HG02642 (cell line): ENCODE measurements at regions not wholly inside any gene's neighbourhood (a gene's known extent, or its start where the extent isn't known, plus 50 kb on each side); places are given as distances from the start of the nearest gene placed in this dataset.

Source experiments
- ATAC-seq: cut with Tn5 transposase; IDR thresholded peaks from one replicate; pipeline ENCODE4 v1.9.1; 2021; ENCODE audit warnings: mild to moderate bottlenecking; ENCODE audit not compliant: unreplicated experiment, poor library complexity

DNA sequence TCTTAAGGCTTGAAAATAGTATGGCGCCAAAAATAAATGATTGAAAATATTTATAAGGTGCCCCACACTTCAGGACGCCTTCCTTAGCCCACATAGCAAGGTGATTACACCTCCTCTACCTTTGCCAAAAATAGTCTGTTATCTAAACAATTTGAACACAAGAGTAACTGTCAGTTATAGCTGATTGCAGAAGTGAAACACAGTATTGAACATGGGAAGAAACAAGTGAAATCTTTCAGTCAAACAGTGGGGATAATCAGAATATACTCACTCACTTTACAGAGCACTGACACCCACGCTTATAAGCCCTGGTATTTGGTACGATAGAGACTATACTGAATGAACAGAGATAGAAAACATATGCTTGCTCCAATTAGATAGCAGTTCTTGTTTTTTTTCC is 203.1 kb downstream of the RAB38 start:
- ATAC-seq = peak; percentile 41

- no peak for ATAC-seq
Observed at GRCh38 chr11:87971354-87971753, 203.9 kb downstream of the RAB38 start.

DNA sequence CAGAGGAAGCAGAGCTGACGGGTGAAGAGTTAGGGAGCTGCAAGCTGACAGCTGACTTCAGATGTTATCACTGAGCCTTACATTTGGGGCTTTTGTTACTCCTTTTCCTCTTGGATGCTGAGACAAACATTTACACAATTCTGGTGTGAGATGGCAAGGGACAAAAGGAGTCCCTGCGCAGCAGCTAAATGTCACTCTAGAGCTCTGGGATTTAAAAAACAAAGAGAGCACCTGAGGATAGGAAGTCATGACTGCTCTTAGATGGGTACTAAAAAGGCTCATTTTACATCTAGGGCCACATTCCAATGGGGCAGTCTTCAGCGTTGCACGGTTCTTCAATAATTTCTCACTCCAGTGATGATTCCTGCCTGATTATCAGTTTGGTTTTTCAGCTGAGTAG is 204.5 kb downstream of the RAB38 start:
- ATAC-seq = no peak

- ATAC-seq = no peak
Observed at GRCh38 chr11:87967459-87967858, 207.8 kb downstream of the RAB38 start.

GRCh38 chr11:87966694-87967093 is 208.5 kb downstream of the RAB38 start:
- no peak for ATAC-seq

- ATAC-seq = no peak
Observed at GRCh38 chr11:87966216-87966615, 209.0 kb downstream of the RAB38 start.

DNA sequence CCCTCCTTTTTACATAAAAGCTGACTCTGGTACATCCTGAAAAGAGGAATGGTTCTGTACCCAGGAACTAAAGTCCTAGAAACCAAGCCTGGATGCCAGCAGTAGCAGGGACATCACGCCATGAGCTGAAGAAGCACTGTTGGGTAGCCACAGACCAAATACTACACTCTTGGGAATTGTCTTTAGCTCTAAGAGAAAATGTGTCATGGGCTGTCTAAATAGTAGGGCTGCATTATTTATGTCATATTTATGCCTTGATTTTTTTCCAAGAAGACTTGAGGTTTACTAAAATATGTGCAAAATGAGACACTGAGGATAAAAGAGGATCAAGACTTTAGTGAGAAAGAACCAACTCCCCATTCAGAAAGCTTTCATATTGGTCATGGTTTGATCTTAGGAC is 213.6 kb downstream of the RAB38 start:
- no peak for ATAC-seq

DNA sequence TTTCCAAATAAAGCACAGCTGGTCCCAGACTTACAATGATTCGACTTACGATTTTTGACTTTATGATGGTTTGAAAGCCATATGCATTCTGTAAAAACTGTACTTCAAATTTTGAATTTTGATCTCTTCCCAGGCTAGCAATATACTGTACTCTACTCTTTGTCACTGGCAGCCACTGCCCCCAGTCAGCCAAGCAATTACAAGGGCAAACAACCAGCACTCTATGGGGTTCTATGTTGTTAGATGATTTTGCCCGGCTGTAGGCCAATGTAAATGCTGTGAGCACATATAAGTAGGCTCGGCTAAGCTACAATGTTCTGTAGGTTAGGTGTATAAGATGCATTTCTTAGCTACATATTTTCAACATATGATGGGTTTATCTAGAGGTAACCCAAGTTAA is 217.3 kb downstream of the RAB38 start:
- ATAC-seq = no peak

DNA sequence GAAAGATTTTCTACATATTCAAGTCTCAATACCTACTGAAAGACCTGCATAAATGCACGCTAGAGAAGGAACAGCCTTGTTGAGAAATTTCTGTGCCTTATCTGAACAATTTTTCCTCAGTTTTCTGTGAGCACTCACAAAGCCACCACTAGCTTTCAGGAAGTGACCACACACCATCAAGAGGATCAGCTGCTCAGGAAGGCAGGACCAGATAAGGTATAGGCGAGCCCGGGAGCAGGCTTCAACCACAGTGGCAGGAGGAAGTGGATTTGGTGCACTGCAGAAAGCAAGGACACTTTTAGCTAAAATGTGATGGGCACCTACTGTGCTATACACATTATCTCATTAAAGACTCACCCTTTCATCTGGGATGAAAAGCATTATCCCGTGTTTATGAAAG is 220.8 kb downstream of the RAB38 start:
- no peak for ATAC-seq

- no peak for ATAC-seq
Observed at GRCh38 chr11:87942786-87943185, 232.5 kb downstream of the RAB38 start.

DNA sequence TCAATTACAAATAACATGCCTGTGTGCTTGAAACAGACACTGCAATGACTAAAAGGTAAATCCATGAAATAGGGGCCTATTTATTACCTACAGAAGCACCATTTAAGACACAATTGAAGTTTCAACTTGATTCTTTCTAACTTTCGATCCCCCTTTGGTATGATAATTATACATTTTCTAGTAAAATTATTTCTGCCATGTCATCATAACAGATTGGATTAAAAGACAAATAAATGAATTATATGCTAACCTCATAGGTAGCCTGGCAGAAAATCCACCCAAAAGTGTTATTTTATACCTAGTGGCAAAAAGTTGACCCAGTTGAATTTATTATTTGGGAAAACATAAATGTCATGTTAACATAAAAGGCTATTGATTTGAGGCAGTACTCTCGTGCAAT is 241.1 kb downstream of the RAB38 start:
- ATAC-seq = no peak

DNA sequence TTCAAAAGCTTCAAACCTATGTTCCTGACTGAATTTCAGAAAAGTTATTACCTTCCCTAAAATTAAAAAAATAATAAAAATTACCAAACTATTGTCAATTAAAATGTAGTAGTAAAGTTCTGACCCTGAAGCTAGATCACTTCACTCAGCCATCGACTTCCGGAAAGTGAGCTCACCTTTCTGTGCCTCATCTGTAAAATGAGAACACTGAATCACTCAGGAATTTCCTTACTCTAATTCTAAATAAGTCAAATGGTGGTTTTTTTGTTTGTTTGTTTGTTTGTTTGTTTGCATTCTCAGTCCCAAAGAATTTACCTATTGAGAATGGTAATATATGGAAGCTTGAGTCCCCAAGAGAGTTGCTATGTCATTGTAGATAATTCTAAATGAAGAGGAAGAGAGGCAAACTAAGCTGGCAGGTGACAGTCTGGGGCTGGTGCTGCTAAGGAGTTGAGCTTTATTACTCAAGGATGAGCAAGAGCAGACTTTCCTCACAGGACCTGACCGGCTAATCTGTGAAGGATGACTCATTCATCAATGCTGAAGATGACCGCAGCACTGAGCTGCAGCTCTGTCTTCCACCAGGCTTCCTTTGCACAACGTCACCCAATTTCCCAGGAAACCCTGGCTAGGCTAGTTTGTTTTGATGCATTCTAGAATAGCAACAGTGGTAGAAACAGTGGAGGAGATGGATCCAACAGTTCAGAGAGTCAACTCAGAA is 248.8 kb downstream of the RAB38 start:
- ATAC-seq = no peak

DNA sequence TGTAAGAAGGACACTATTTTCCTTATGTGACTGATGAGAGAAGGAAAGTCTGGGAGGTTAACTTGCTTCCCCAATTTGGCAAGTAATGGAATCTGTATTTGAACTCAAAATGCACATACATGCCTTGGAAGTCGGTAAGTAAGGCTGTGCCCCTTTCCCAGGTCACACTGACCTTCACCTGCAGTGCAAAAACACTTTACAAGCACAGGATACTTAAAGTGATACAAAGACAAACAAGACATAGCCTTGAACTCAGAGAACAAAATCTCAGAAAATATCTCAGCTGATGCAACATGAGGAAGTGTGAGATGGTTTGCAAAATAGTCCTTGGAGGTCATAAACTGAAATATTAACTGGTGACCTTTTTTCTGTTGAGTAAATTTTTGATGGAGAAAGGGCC is 251.1 kb downstream of the RAB38 start:
- no peak for ATAC-seq

GRCh38 chr11:87917111-87917510 is 258.1 kb downstream of the RAB38 start:
- ATAC-seq = no peak

GRCh38 chr11:87909178-87909577 is 266.1 kb downstream of the RAB38 start:
- ATAC-seq = no peak

DNA sequence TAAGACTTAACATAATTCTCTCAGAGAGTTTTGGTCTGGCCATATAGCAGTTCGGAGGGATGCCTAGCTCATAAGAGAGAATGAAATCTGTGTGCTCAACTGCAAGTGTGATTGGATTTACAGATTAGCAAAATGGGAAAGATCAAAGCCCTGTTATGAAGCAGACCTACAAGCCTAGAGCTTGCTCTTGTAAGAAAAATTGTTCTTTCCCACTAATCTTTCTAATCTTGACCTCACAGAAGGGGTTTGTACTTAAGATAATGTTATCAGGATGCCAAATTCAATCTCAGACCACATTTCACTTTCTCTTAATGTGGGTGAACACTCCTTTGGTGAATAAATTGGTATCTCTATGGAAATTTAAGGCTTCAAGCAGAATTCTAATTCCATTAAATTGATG is 267.2 kb downstream of the RAB38 start:
- no peak for ATAC-seq

DNA sequence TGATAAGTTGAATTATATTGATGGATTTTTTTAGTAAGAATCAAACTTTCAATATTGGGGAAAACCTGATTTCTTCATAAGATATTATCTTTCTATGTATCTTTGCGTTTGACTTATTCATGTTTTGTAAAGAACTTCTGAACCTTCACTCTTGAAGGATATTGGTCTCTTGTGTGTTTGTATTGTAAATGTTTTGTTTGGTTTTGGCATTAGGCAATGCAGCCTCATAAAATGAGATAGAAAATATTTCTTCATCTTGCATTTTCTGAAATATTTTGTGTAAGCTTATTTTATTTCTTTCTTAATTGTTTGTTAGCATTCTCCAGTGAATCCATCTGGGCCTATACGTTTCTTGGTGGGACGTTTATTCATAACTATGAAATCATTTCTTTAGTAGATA is 271.9 kb downstream of the RAB38 start:
- no peak for ATAC-seq

GRCh38 chr11:87901341-87901740 is 273.9 kb downstream of the RAB38 start:
- no peak for ATAC-seq

- ATAC-seq = no peak
Observed at GRCh38 chr11:87897921-87898320, 277.3 kb downstream of the RAB38 start.

GRCh38 chr11:87897071-87897470 is 278.2 kb downstream of the RAB38 start:
- ATAC-seq = no peak

DNA sequence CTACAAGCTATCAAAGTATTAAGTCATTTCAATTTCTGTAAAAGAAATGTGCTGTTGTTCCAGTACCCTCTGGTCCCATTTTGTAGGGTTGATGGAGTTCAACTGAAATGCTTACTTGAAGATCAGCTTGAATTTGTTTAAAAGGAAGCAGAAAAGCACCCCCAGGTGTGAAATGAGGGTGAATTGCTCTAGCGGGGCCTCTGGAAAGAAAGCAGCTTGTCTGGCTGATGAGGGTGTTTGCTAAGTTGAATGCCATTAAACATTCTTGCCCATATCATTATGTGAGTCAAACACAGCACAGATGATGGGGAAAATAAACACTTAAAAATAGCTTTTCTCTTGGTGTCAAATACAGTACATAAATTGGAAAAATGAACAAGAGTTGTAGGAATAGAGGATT is 280.3 kb downstream of the RAB38 start:
- ATAC-seq = no peak

DNA sequence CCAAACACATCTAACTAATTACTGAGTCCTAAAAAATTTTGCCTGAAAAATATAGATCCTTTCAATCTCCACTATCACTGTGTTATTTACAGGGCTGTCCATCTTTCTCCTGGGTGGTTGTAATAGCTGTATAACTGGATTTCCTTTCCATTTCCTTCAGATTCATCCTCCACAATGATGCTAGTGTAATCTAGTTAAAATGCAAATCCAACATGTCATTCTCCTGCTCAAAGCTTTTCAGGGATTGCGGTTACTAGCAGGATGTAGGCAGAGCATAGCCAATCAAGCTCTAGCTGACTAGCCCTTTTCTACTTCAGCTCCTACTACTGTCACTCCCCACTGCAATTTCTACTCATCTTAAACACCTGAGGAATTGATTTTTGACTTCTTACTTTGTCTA is 283.0 kb downstream of the RAB38 start:
- no peak for ATAC-seq

GRCh38 chr11:87889126-87889525 is 286.1 kb downstream of the RAB38 start:
- no peak for ATAC-seq
